Gastrocnemius medialis (tissue), 4 donors: ENCODE measurements at regions not wholly inside any gene's neighbourhood (a gene's known extent, or its start where the extent isn't known, plus 50 kb on each side); places are given as distances from the start of the nearest gene placed in this dataset.

Experiments
- ATAC-seq, 2 donors: fragments of 150-250 bp; one replicate each; pipeline ENCODE4 v1.9.1; 2016
- DNase-seq, 2 donors: peaks; one replicate each; pipeline ENCODE4 v3.0.0-alpha.2; 2019
- H3K27ac ChIP-seq, 4 donors: fragments of 200-600 bp; sonication (generic); 1 replicate in 1 of 4; 2 replicates in 3 of 4; pipeline ENCODE4 v1.5.1; 2016 to 2018; ENCODE audit warnings: mild to moderate bottlenecking in 2 of 4, moderate library complexity in 1 of 4
- H3K27me3 ChIP-seq, 3 donors: fragments of 200-600 bp; sonication (generic) in 2 of 3; 1 replicate in 1 of 3; 2 replicates in 2 of 3; pipeline versions ENCODE4 v1.5.1 to v1.6.0; 2016 to 2019; ENCODE audit warnings: mild to moderate bottlenecking in 1 of 3, moderate library complexity in 1 of 3
- H3K36me3 ChIP-seq, 2 donors: fragments of 200-600 bp; sonication (generic) in 1 of 2; one replicate each; pipeline ENCODE4 v1.5.1; 2017 to 2018
- H3K4me1 ChIP-seq, 2 donors: fragments of 200-600 bp; sonication (generic) in 1 of 2; one replicate each; pipeline ENCODE4 v1.5.1; 2016 to 2017; ENCODE audit warnings: mild to moderate bottlenecking in 2 of 2
- H3K4me3 ChIP-seq, 4 donors: fragments of 200-600 bp; sonication (generic) in 3 of 4; 1 replicate in 1 of 4; 2 replicates in 3 of 4; pipeline ENCODE4 v1.5.1; 2016 to 2019; ENCODE audit warnings: mild to moderate bottlenecking in 2 of 4
- H3K9me3 ChIP-seq, 3 donors: fragments of 200-600 bp; sonication (generic) in 2 of 3; 1 replicate in 1 of 3; 2 replicates in 2 of 3; pipeline ENCODE4 v1.5.1; 2016 to 2019
- POLR2A ChIP-seq, 2 donors: fragments of 450-650 bp; IDR thresholded peaks; one replicate each; pipeline ENCODE4 v1.6.1; 2017; ENCODE audit warnings: antibody characterized with exemption in 2 of 2, mild to moderate bottlenecking in 2 of 2, moderate library complexity in 2 of 2
- in situ Hi-C, 4 donors: fragments of 200-750 bp; cut with MboI; loops; one replicate each; pipeline versions ENCODE4 v1.15.0 to v1.8.0; 2017; ENCODE audit warnings: low sequenced_read_pairs in 4 of 4
- intact Hi-C: fragments of 100-400 bp; cut with DNase I; formaldehyde crosslinking; loops from one replicate; pipeline ENCODE4 v1.15.1; 2023; ENCODE audit warnings: low total_unique reads
- TF ChIP-seq, protein P1 (sequence below), 5 experiments: fragments of 450-650 bp in 3 of 5; fragments of 200-600 bp in 2 of 5; sonication (generic) in 2 of 5; IDR thresholded peaks in 4 of 5; conservative IDR thresholded peaks in 1 of 5; 1 replicate in 4 of 5; 2 replicates in 1 of 5; pipeline ENCODE4 v1.5.1; 2016 to 2019; ENCODE audit warnings: antibody characterized with exemption in 5 of 5, mild to moderate bottlenecking in 3 of 5, moderate library complexity in 3 of 5

DNA sequence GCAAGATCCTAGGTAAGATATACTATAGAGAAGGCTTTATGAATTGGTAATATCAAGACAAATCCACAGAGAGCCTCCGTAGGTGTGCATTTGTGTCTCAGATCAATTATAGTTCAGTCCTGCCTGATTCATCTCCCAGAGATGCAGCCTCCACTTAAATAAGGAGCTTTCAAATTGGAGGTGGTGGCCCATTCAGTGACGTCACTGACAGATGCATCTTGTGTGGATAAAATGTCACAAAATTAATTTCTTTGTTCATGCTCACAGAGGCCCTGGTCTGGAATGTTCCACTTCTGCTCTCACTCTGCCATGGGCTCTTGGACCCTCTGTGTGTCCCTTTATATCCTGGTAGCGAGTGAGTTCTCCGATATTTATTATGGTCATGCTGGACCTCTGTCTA lies 157.1 kb upstream of the PRSS58 start:
- no peaks in the 10 kb centered on the region for H3K36me3 ChIP-seq
- in situ Hi-C loops: no loop called here
- intact Hi-C loops: no loop called here
- no peaks in the 10 kb centered on the region for H3K27me3 ChIP-seq
- H3K9me3 ChIP-seq: no peaks in the 10 kb centered on the region
- ATAC-seq: no peak
- TF ChIP-seq, protein P1, sequence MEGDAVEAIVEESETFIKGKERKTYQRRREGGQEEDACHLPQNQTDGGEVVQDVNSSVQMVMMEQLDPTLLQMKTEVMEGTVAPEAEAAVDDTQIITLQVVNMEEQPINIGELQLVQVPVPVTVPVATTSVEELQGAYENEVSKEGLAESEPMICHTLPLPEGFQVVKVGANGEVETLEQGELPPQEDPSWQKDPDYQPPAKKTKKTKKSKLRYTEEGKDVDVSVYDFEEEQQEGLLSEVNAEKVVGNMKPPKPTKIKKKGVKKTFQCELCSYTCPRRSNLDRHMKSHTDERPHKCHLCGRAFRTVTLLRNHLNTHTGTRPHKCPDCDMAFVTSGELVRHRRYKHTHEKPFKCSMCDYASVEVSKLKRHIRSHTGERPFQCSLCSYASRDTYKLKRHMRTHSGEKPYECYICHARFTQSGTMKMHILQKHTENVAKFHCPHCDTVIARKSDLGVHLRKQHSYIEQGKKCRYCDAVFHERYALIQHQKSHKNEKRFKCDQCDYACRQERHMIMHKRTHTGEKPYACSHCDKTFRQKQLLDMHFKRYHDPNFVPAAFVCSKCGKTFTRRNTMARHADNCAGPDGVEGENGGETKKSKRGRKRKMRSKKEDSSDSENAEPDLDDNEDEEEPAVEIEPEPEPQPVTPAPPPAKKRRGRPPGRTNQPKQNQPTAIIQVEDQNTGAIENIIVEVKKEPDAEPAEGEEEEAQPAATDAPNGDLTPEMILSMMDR (IDR thresholded peaks at IDR 0.05 in 4 of 5, conservative IDR thresholded peaks at IDR 0.05 in 1 of 5): no peak
- no peak for TF ChIP-seq POLR2A (IDR thresholded peaks at IDR 0.05)
- H3K4me3 ChIP-seq: no peak overlapping the region
- no peaks in the 10 kb centered on the region for H3K4me1 ChIP-seq
- no peak for DNase-seq
- no peak overlapping the region for H3K27ac ChIP-seq

DNA sequence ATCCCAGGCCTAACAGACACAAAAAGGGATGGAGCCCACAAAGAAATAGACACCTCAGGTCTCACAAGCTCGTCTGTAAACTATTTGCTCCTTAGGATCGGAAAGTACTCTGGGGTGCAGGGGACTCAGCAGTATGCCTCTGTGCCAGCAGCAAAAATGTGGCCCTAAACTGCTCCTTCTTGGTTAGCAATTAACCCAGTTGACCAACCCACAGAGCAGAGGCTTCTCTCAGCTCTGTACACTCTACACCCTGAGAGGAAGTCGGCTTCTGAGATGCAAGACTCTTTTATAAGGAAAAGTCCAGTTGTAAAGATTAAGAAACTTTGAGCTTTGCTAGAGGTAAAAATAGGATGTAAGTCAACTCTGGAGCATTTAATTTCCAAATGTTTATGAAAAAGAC lies 156.3 kb upstream of the PRSS58 start:
- intact Hi-C loops: no loop called here

DNA sequence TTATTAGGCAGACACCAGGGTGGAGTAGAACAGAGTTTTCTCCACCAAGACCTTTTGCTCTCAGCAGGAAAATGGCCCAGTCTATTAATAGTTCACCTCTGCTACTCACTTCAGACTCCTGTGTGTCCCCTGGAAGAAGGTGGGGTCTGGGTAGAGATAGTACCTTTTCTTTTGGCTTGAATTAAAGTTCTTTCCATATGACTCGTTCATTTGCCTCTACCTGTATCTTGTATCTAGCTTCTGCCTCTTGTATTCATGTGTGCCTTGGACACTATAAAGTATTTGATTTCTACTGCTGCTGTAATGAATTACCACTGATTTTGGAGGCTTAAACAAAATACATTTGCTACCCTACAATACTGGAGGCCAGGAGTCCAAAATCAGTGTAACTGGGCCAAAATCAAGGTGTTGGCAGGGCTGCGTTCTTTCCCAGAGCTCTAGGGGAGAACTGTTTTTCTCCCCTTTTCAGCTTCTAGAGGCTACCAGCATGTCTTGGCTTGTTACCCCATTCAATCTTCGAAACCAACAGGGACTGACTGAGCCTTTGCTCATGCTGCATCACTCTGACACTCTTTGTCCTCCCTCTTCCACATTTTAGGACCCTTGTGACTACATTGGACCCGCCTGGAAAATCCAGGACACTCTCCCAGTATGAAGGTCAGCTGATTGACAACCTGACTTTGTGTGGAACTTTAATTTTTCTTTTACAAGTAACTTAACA lies 155.6 kb upstream of the PRSS58 start:
- TF ChIP-seq, protein P1 (IDR thresholded peaks at IDR 0.05 in 4 of 5, conservative IDR thresholded peaks at IDR 0.05 in 1 of 5): no peak
- no peak for TF ChIP-seq POLR2A (IDR thresholded peaks at IDR 0.05)
- DNase-seq: no peak
- in situ Hi-C loops: no loop called here
- no peaks in the 10 kb centered on the region for H3K36me3 ChIP-seq
- H3K27me3 ChIP-seq: no peaks in the 10 kb centered on the region
- no peaks in the 10 kb centered on the region for H3K9me3 ChIP-seq
- H3K27ac ChIP-seq: no peak overlapping the region
- ATAC-seq: no peak
- peaks cover 6% of the 10 kb centered on the region in 2 donors for H3K4me1 ChIP-seq
- no peak overlapping the region for H3K4me3 ChIP-seq
- intact Hi-C loops: no loop called here

More for the DNA sequence above, 156.3 kb upstream of the PRSS58 start:
- Histone ChIP-seq H3K4me1 (peaks cover 0 to under 1% of the 10 kb centered on the region in 2 donors), H3K9me3 (no peaks in the 10 kb centered on the region), H3K4me3 (no peak overlapping the region), H3K27me3 (no peaks in the 10 kb centered on the region), H3K36me3 (no peaks in the 10 kb centered on the region), H3K27ac (no peak overlapping the region)
- in situ Hi-C loops: no loop called here
- DNase-seq (no peak), ATAC-seq (no peak)
- TF ChIP-seq, protein P1 (IDR thresholded peaks at IDR 0.05 in 4 of 5, conservative IDR thresholded peaks at IDR 0.05 in 1 of 5): no peak
- no peak for TF ChIP-seq POLR2A (IDR thresholded peaks at IDR 0.05)

DNA sequence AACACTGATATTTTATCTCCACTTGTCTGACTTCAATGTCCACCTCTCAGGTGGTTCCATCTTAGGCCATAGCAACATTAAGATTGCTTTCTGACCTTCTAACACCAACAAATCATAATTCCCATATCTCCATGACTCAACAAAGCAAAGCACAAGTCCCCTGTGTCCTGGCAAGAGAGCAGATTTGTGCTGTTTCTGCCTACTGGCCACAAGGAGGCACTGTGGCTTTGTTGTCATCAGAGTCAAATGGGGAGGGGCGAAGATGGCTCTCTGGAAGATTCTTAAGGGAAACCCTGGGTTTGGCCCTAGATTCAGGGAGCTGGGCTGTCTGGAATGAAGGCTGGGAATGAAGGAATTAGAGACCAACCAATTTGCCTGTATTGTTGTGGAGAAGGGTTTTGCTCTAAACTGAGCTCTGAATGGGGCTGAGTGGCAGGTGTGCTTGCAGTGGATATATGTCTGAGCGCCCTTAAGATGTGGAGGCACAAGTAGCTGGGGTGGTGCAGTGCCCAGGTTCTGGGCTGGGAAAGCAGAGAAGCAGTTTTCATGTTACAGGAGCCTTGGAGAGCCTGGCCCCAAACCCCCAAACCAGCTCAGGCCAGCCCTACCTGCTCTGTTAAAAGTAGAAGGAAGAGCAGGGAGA lies 154.8 kb upstream of the PRSS58 start:
- Histone ChIP-seq H3K36me3 (no peaks in the 10 kb centered on the region), H3K27me3 (no peaks in the 10 kb centered on the region), H3K27ac (no peak overlapping the region), H3K4me3 (no peak overlapping the region), H3K4me1 (peaks cover 6 to 11% of the 10 kb centered on the region in 2 donors), H3K9me3 (no peaks in the 10 kb centered on the region)
- intact Hi-C loops: no loop called here
- no peak for ATAC-seq
- no peak for DNase-seq
- no peak for TF ChIP-seq POLR2A (IDR thresholded peaks at IDR 0.05)
- TF ChIP-seq, protein P1 (IDR thresholded peaks at IDR 0.05 in 4 of 5, conservative IDR thresholded peaks at IDR 0.05 in 1 of 5): peak in 2 of 5 experiments; percentile 4 to 11
- in situ Hi-C loops: no loop called here
